ENCODE measurements at regions not wholly inside any gene's neighbourhood (a gene's known extent, or its start where the extent isn't known, plus 50 kb on each side); places are given as distances from the start of the nearest gene placed in this dataset.
"Not testable (repeated sequence)": the region's sequence is repeated elsewhere in the genome, so short reads cannot be mapped to it uniquely, and the experiment has no call there.

DNA sequence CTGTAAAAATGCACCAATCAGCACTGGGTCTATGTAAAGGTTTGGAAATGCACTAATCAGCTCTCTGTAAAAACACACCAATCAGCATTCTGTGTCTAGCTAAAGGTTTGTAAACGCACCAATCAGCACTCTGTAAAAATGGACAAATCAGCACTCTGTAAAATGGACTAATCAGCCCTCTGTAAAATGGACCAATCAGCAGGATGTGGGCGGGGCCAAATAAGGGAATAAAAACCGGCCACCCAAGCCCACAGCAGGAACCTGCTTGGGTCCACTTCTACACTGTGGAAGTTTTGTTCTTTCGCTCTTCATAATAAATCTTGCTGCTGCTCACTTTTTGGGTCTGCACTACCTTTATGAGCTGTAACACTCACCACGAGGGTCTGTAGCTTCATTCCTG is 101.0 kb downstream of the SMC2 start:
- not testable (repeated sequence) for H2AFZ ChIP-seq (ENCODE audit: low read length); H3K9me3 ChIP-seq (replicated peaks; ENCODE audit: insufficient read depth, low read length); H3K27me3 ChIP-seq (replicated peaks; ENCODE audit: insufficient read depth, low read length); H3K9me2 ChIP-seq (replicated peaks; ENCODE audit: insufficient read depth, low read length); H3K36me3 ChIP-seq (replicated peaks; ENCODE audit: insufficient read depth, low read length); DNase-seq; H3F3A ChIP-seq (ENCODE audit: insufficient read depth, low read length); H3K4me2 ChIP-seq (ENCODE audit: low read depth, low read length); H3K4me1 ChIP-seq (ENCODE audit: low read length); H3K27ac ChIP-seq (ENCODE audit: low read length); H3K79me2 ChIP-seq (ENCODE audit: low read length); H4K20me1 ChIP-seq (ENCODE audit: insufficient read depth, low read length); H3K4me3 ChIP-seq (ENCODE audit: low read length); H3K9ac ChIP-seq (ENCODE audit: low read length)

DNA sequence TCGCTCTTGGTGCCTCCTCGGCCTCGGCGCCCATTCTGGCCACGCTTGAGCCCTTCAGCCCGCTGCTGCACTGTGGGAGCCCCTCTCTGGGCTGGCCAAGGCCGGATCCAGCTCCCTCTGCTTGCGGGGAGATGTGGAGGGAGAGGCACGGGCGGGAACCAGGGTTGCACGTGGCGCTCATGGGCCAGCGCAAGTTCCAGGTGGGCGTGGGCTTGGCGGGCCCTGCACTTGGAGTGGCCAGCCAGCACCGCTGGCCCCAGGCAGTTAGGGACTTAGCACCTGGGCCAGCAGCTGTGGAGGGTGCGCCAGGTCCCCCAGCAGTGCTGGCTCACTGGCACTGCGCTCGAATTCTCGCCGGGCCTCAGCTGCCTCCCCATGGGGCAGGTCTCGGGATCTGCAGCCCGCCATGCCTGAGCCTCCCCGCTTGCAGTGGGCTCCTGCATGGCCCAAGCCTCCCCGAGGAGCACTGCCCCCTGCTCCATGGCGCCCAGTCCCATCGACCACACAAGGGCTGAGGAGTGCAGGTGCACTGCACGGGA is 106.4 kb downstream of the SMC2 start:
- Histone ChIP-seq H4K20me1 (ENCODE audit: insufficient read depth, low read length) (no peaks in the 10 kb centered on the region), H3K9me3 (replicated peaks; ENCODE audit: insufficient read depth, low read length) (no peaks in the 10 kb centered on the region), H3K36me3 (replicated peaks; ENCODE audit: insufficient read depth, low read length) (no peaks in the 10 kb centered on the region), H3K27ac (ENCODE audit: low read length) (no peak overlapping the region), H3K79me2 (ENCODE audit: low read length) (no peaks in the 10 kb centered on the region), H3K4me2 (ENCODE audit: low read depth, low read length) (no peak overlapping the region), H3K27me3 (replicated peaks; ENCODE audit: insufficient read depth, low read length) (no peaks in the 10 kb centered on the region), H3F3A (ENCODE audit: insufficient read depth, low read length) (no peaks in the 10 kb centered on the region), H3K4me3 (ENCODE audit: low read length) (no peak overlapping the region), H2AFZ (ENCODE audit: low read length) (no peak overlapping the region), H3K9me2 (replicated peaks; ENCODE audit: insufficient read depth, low read length) (no peaks in the 10 kb centered on the region), H3K9ac (ENCODE audit: low read length) (no peak overlapping the region), H3K4me1 (ENCODE audit: low read length) (no peaks in the 10 kb centered on the region)
- TF ChIP-seq EZH2phosphoT487 (IDR thresholded peaks at IDR 0.05; ENCODE audit: low read length) (no peak), EZH2 (optimal IDR thresholded peaks at IDR 0.05; ENCODE audit: low read depth, low read length) (no peak)
- no peak for DNase-seq

DNA sequence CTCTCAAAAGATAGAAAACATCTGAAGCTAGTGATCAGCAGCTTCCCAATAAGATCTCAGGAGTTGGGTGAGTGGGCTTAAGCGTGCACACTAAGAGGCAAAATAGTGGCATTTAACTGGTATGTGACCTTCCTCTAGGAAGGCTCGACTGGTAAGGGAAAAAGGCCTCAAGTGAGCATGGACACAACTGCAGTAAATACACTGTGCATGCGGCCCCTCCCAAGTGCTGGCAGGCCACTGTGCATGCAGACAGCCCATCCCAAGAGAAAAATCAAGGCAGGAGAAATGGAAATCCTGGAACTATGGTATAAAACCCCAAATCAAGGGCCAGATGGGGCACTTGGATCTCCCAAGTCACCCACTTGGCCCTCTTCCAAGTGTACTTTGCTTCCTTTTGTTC is 112.7 kb downstream of the SMC2 start:
- H3F3A ChIP-seq (ENCODE audit: insufficient read depth, low read length), result no peaks in the 10 kb centered on the region
- H2AFZ ChIP-seq (ENCODE audit: low read length), result no peak overlapping the region
- no peak for TF ChIP-seq EZH2phosphoT487 (IDR thresholded peaks at IDR 0.05; ENCODE audit: low read length)
- TF ChIP-seq, protein P1, sequence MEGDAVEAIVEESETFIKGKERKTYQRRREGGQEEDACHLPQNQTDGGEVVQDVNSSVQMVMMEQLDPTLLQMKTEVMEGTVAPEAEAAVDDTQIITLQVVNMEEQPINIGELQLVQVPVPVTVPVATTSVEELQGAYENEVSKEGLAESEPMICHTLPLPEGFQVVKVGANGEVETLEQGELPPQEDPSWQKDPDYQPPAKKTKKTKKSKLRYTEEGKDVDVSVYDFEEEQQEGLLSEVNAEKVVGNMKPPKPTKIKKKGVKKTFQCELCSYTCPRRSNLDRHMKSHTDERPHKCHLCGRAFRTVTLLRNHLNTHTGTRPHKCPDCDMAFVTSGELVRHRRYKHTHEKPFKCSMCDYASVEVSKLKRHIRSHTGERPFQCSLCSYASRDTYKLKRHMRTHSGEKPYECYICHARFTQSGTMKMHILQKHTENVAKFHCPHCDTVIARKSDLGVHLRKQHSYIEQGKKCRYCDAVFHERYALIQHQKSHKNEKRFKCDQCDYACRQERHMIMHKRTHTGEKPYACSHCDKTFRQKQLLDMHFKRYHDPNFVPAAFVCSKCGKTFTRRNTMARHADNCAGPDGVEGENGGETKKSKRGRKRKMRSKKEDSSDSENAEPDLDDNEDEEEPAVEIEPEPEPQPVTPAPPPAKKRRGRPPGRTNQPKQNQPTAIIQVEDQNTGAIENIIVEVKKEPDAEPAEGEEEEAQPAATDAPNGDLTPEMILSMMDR (IDR thresholded peaks at IDR 0.05; ENCODE audit: low read length), result no peak
- no peaks in the 10 kb centered on the region for H3K9me3 ChIP-seq (replicated peaks; ENCODE audit: insufficient read depth, low read length)
- H3K9me2 ChIP-seq (replicated peaks; ENCODE audit: insufficient read depth, low read length), result no peaks in the 10 kb centered on the region
- H4K20me1 ChIP-seq (ENCODE audit: insufficient read depth, low read length), result no peaks in the 10 kb centered on the region
- no peak overlapping the region for H3K4me3 ChIP-seq (ENCODE audit: low read length)
- H3K27me3 ChIP-seq (replicated peaks; ENCODE audit: insufficient read depth, low read length), result no peaks in the 10 kb centered on the region
- no peak overlapping the region for H3K9ac ChIP-seq (ENCODE audit: low read length)
- H3K4me1 ChIP-seq (ENCODE audit: low read length), result no peaks in the 10 kb centered on the region
- DNase-seq, result no peak
- H3K27ac ChIP-seq (ENCODE audit: low read length), result no peak overlapping the region
- no peak overlapping the region for H3K4me2 ChIP-seq (ENCODE audit: low read depth, low read length)
- no peaks in the 10 kb centered on the region for H3K79me2 ChIP-seq (ENCODE audit: low read length)
- no peaks in the 10 kb centered on the region for H3K36me3 ChIP-seq (replicated peaks; ENCODE audit: insufficient read depth, low read length)

DNA sequence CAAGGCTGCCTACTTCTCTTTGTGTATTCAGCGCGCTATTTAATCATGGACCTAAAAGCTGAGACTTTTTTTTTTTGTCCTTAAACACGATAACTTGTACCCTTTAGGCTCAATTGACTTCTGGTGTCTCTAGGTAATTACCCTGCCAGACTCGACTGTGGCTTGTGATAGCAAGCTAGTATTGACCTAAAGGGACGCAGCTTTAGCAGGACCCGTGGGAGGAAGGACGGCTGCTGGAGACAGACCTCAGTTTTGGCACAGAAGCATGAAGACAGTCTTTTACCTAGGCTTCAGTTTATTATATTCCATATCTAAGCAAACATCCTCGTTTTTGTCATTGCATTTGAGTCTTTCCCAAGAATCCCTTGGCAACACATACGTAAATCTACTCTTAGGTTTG is 115.3 kb downstream of the SMC2 start:
- H3K36me3 ChIP-seq (replicated peaks; ENCODE audit: insufficient read depth, low read length), result no peaks in the 10 kb centered on the region
- no peaks in the 10 kb centered on the region for H3K27me3 ChIP-seq (replicated peaks; ENCODE audit: insufficient read depth, low read length)
- no peak overlapping the region for H3K27ac ChIP-seq (ENCODE audit: low read length)
- no peaks in the 10 kb centered on the region for H3K79me2 ChIP-seq (ENCODE audit: low read length)
- no peaks in the 10 kb centered on the region for H4K20me1 ChIP-seq (ENCODE audit: insufficient read depth, low read length)
- no peak overlapping the region for H3K9ac ChIP-seq (ENCODE audit: low read length)
- H3K9me3 ChIP-seq (replicated peaks; ENCODE audit: insufficient read depth, low read length), result no peaks in the 10 kb centered on the region
- DNase-seq, result no peak
- TF ChIP-seq, protein P1 (IDR thresholded peaks at IDR 0.05; ENCODE audit: low read length), result no peak
- TF ChIP-seq EZH2 (optimal IDR thresholded peaks at IDR 0.05; ENCODE audit: low read depth, low read length) (no peak), EZH2phosphoT487 (IDR thresholded peaks at IDR 0.05; ENCODE audit: low read length) (no peak)
- no peak overlapping the region for H3K4me3 ChIP-seq (ENCODE audit: low read length)
- no peaks in the 10 kb centered on the region for H3K4me1 ChIP-seq (ENCODE audit: low read length)
- no peak overlapping the region for H2AFZ ChIP-seq (ENCODE audit: low read length)
- H3F3A ChIP-seq (ENCODE audit: insufficient read depth, low read length), result no peaks in the 10 kb centered on the region
- no peaks in the 10 kb centered on the region for H3K9me2 ChIP-seq (replicated peaks; ENCODE audit: insufficient read depth, low read length)
- no peak overlapping the region for H3K4me2 ChIP-seq (ENCODE audit: low read depth, low read length)
